ENCODE measurements at regions not wholly inside any gene's neighbourhood (a gene's known extent, or its start where the extent isn't known, plus 50 kb on each side); places are given as distances from the start of the nearest gene placed in this dataset.

GRCh38 chr3:135581806-135582205 is 383.7 kb upstream of the PPP2R3A start (continued):
- peak; percentile 12 for TF ChIP-seq RBM25 (IDR thresholded peaks at IDR 0.05; ENCODE audit: low read depth, low read length, severe bottlenecking)
- no peak for TF ChIP-seq ZNF12 (CRISPR knock-in tag; IDR thresholded peaks at IDR 0.05)
- peak; percentile 74 for TF ChIP-seq TEAD4 (IDR thresholded peaks at IDR 0.05; ENCODE audit: low read length)
- TF ChIP-seq TEAD4 (CRISPR knock-in tag; IDR thresholded peaks at IDR 0.05; ENCODE audit: borderline replicate concordance): no peak
- TF ChIP-seq, protein P1, sequence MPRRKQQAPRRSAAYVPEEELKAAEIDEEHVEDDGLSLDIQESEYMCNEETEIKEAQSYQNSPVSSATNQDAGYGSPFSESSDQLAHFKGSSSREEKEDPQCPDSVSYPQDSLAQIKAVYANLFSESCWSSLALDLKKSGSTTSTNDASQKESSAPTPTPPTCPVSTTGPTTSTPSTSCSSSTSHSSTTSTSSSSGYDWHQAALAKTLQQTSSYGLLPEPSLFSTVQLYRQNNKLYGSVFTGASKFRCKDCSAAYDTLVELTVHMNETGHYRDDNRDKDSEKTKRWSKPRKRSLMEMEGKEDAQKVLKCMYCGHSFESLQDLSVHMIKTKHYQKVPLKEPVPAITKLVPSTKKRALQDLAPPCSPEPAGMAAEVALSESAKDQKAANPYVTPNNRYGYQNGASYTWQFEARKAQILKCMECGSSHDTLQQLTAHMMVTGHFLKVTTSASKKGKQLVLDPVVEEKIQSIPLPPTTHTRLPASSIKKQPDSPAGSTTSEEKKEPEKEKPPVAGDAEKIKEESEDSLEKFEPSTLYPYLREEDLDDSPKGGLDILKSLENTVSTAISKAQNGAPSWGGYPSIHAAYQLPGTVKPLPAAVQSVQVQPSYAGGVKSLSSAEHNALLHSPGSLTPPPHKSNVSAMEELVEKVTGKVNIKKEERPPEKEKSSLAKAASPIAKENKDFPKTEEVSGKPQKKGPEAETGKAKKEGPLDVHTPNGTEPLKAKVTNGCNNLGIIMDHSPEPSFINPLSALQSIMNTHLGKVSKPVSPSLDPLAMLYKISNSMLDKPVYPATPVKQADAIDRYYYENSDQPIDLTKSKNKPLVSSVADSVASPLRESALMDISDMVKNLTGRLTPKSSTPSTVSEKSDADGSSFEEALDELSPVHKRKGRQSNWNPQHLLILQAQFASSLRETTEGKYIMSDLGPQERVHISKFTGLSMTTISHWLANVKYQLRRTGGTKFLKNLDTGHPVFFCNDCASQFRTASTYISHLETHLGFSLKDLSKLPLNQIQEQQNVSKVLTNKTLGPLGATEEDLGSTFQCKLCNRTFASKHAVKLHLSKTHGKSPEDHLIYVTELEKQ (CRISPR knock-in tag; IDR thresholded peaks at IDR 0.05): no peak
- TF ChIP-seq, protein P2, sequence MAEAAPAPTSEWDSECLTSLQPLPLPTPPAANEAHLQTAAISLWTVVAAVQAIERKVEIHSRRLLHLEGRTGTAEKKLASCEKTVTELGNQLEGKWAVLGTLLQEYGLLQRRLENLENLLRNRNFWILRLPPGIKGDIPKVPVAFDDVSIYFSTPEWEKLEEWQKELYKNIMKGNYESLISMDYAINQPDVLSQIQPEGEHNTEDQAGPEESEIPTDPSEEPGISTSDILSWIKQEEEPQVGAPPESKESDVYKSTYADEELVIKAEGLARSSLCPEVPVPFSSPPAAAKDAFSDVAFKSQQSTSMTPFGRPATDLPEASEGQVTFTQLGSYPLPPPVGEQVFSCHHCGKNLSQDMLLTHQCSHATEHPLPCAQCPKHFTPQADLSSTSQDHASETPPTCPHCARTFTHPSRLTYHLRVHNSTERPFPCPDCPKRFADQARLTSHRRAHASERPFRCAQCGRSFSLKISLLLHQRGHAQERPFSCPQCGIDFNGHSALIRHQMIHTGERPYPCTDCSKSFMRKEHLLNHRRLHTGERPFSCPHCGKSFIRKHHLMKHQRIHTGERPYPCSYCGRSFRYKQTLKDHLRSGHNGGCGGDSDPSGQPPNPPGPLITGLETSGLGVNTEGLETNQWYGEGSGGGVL (CRISPR knock-in tag; IDR thresholded peaks at IDR 0.05): no peak
- no peak for TF ChIP-seq ZNF778 (CRISPR knock-in tag; IDR thresholded peaks at IDR 0.05)
- no peak for TF ChIP-seq CBX5 (IDR thresholded peaks at IDR 0.05; ENCODE audit: borderline replicate concordance, low read depth)
- TF ChIP-seq ZC3H4 (CRISPR knock-in tag; IDR thresholded peaks at IDR 0.05; ENCODE audit: borderline replicate concordance): no peak
- TF ChIP-seq ZNF184 (CRISPR knock-in tag; IDR thresholded peaks at IDR 0.05): no peak
- no peak for TF ChIP-seq MXI1 (IDR thresholded peaks at IDR 0.05; ENCODE audit: low read depth, low read length)
- no peak for TF ChIP-seq MCM3 (IDR thresholded peaks at IDR 0.05)
- no peak for TF ChIP-seq ZNF444 (CRISPR knock-in tag; IDR thresholded peaks at IDR 0.05)
- TF ChIP-seq TRIM24 (IDR thresholded peaks at IDR 0.05): peak; percentile 93 to 96
- no peak for TF ChIP-seq MCM2 (IDR thresholded peaks at IDR 0.05; ENCODE audit: low read depth)

All from K562 (cell line).